PC-9 (cell line): ENCODE measurements at regions not wholly inside any gene's neighbourhood (a gene's known extent, or its start where the extent isn't known, plus 50 kb on each side); places are given as distances from the start of the nearest gene placed in this dataset.

ENCODE experiments used
- BruUV-seq: library from RNA; stranded (reverse); fragments of 400-500 nt; replicated peaks from 2 replicates; lab custom pipeline; 2021; lab: Mats Ljungman, UMichigan
- CTCF ChIA-PET: fragments of 300-600 bp; sonication (Branson Sonifier 250); formaldehyde crosslinking; loops from one replicate; lab custom pipeline; 2022; ENCODE audit warnings: antibody characterized with exemption; lab: Charles Lee
- POLR2A ChIA-PET: fragments of 300-600 bp; sonication (Branson Sonifier 250); formaldehyde crosslinking; loops from one replicate; lab custom pipeline; 2022; ENCODE audit warnings: antibody characterized with exemption; ENCODE audit not compliant: unreplicated experiment; lab: Charles Lee
- DNase-seq, 2 experiments: peaks; one replicate each; pipeline versions ENCODE4 v3.0.0 to v3.0.0-alpha.2; 2015 to 2022; ENCODE audit warnings: mixed read lengths in 1 of 2
- H2AFZ ChIP-seq: fragments of 200-600 bp; sonication (generic); 2 replicates; pipeline ENCODE4 v1.8.1; 2017; ENCODE audit warnings: antibody characterized with exemption
- H3F3A ChIP-seq: fragments of 200-600 bp; sonication (generic); 2 replicates; pipeline ENCODE4 v1.8.1; 2017; ENCODE audit warnings: antibody characterized with exemption, mild to moderate bottlenecking, low read depth; ENCODE audit not compliant: insufficient read depth
- H3K27ac ChIP-seq: fragments of 200-600 bp; sonication (generic); 2 replicates; pipeline ENCODE4 v1.6.1; 2016; ENCODE audit warnings: mixed run types
- H3K27me3 ChIP-seq: fragments of 200-600 bp; sonication (generic); 2 replicates; pipeline ENCODE4 v1.6.1; 2016; ENCODE audit warnings: low read depth, mixed run types; ENCODE audit not compliant: insufficient read depth
- H3K36me3 ChIP-seq: fragments of 200-600 bp; sonication (generic); 2 replicates; pipeline ENCODE4 v1.6.1; 2016; ENCODE audit warnings: low read depth, mixed run types
- H3K4me1 ChIP-seq: fragments of 200-600 bp; sonication (generic); replicated peaks from 2 replicates; pipeline ENCODE4 v1.6.1; 2016; ENCODE audit warnings: mixed run types; ENCODE audit not compliant: insufficient read depth
- H3K4me2 ChIP-seq: fragments of 200-600 bp; sonication (generic); 2 replicates; pipeline ENCODE4 v1.6.1; 2017; ENCODE audit warnings: mixed run types
- H3K4me3 ChIP-seq: fragments of 200-600 bp; sonication (generic); 2 replicates; pipeline ENCODE4 v1.6.1; 2016; ENCODE audit warnings: mixed run types
- H3K79me2 ChIP-seq: fragments of 200-600 bp; sonication (generic); 2 replicates; pipeline ENCODE4 v1.6.1; 2017; ENCODE audit warnings: low read depth, mixed run types
- H3K9me2 ChIP-seq: fragments of 200-600 bp; sonication (generic); 2 replicates; pipeline ENCODE4 v1.8.1; 2017; ENCODE audit warnings: mild to moderate bottlenecking; ENCODE audit not compliant: insufficient read depth
- H3K9me3 ChIP-seq: fragments of 200-600 bp; sonication (generic); 2 replicates; pipeline ENCODE4 v1.8.1; 2016; ENCODE audit warnings: low read depth; ENCODE audit not compliant: insufficient read depth
- H4K20me1 ChIP-seq: fragments of 200-600 bp; sonication (generic); 2 replicates; pipeline ENCODE4 v1.8.1; 2017; ENCODE audit not compliant: insufficient read depth
- CTCF ChIP-seq: fragments of 200-600 bp; sonication (generic); conservative IDR thresholded peaks from 2 replicates; pipeline ENCODE4 v1.6.1; 2017; ENCODE audit warnings: mixed run types, antibody characterized with exemption, mild to moderate bottlenecking, moderate library complexity
- EZH2 ChIP-seq: fragments of 200-600 bp; sonication (generic); IDR thresholded peaks from 2 replicates; pipeline ENCODE4 v1.8.0; 2017; ENCODE audit warnings: antibody characterized with exemption, low read depth
- intact Hi-C: fragments of 100-400 bp; cut with micrococcal nuclease; formaldehyde crosslinking; loops from one replicate; pipeline ENCODE4 v1.10.0; 2022; ENCODE audit not compliant: unreplicated experiment

DNA sequence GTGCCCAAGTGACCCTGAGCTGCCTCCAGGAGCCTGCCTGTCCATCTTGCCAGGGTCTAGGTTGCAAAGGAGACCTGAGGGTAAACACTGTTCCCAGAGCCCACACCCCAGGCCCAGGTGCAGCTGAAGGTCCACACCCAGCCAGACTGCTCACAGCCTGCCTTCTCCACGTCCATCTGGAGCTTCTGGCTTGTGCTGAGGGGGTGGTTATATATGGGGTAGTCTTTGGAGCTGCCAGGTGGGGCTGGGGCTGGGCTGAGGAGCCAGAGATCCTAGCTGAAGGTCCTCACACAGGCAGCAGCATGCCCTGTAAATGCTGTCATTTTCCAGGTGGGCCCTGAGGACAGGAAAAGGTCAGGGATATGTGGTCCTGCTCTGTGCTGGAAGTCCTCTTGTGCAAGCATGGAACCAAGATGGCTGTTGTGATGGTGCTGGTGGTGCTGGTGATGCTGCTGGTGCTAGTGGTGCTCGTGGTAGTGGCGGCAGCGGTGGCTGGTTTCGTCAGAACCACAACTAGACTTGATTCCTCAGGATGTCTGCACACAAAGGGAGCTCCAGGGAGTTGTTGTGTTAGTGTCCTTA lies 182.7 kb downstream of the MATN1 start:
- no peaks in the 10 kb centered on the region for H3K4me1 ChIP-seq
- no peaks in the 10 kb centered on the region for H3K36me3 ChIP-seq
- no peaks in the 10 kb centered on the region for H3F3A ChIP-seq
- H2AFZ ChIP-seq = no peak overlapping the region
- no peaks in the 10 kb centered on the region for H3K9me2 ChIP-seq
- no TSS peak for BruUV-seq
- no peaks in the 10 kb centered on the region for H3K9me3 ChIP-seq
- CTCF ChIA-PET = no interaction called here
- no peak for DNase-seq
- TF ChIP-seq EZH2 (no peak), CTCF (no peak)
- intact Hi-C loops = no loop called here
- no peak overlapping the region for H3K4me2 ChIP-seq
- no peak overlapping the region for H3K27ac ChIP-seq
- H4K20me1 ChIP-seq = no peaks in the 10 kb centered on the region
- no peaks in the 10 kb centered on the region for H3K79me2 ChIP-seq
- no peaks in the 10 kb centered on the region for H3K27me3 ChIP-seq
- no peak overlapping the region for H3K4me3 ChIP-seq
- POLR2A ChIA-PET = no interaction called here

GRCh38 chr1:30539884-30540283 lies 183.5 kb downstream of the MATN1 start:
- Histone ChIP-seq H3K79me2 (no peaks in the 10 kb centered on the region), H3K36me3 (no peaks in the 10 kb centered on the region), H3K9me3 (no peaks in the 10 kb centered on the region), H4K20me1 (no peaks in the 10 kb centered on the region), H2AFZ (no peak overlapping the region), H3K4me2 (no peak overlapping the region), H3K9me2 (no peaks in the 10 kb centered on the region), H3K4me1 (no peaks in the 10 kb centered on the region), H3K27ac (no peak overlapping the region), H3K4me3 (no peak overlapping the region), H3F3A (no peaks in the 10 kb centered on the region), H3K27me3 (no peaks in the 10 kb centered on the region)
- ChIA-PET POLR2A (no interaction called here), CTCF (no interaction called here)
- no TSS peak for BruUV-seq
- intact Hi-C loops = no loop called here
- no peak for TF ChIP-seq EZH2
- DNase-seq = no peak

GRCh38 chr1:30538993-30539867 lies 184.2 kb downstream of the MATN1 start:
- CTCF ChIA-PET = no interaction called here
- Histone ChIP-seq H3K9me2 (no peaks in the 10 kb centered on the region), H3K4me3 (no peak overlapping the region), H3F3A (no peaks in the 10 kb centered on the region), H3K79me2 (no peaks in the 10 kb centered on the region), H3K4me1 (no peaks in the 10 kb centered on the region), H3K9me3 (no peaks in the 10 kb centered on the region), H3K27ac (no peak overlapping the region), H3K4me2 (no peak overlapping the region), H3K27me3 (no peaks in the 10 kb centered on the region), H3K36me3 (no peaks in the 10 kb centered on the region), H2AFZ (no peak overlapping the region), H4K20me1 (no peaks in the 10 kb centered on the region)
- no TSS peak for BruUV-seq
- TF ChIP-seq EZH2 (no peak), CTCF (no peak)
- no peak for DNase-seq
- intact Hi-C loops = no loop called here
- POLR2A ChIA-PET = no interaction called here
